B cell (primary cell): ENCODE measurements at regions not wholly inside any gene's neighbourhood (a gene's known extent, or its start where the extent isn't known, plus 50 kb on each side); places are given as distances from the start of the nearest gene placed in this dataset.
"Not testable (repeated sequence)": the region's sequence is repeated elsewhere in the genome, so short reads cannot be mapped to it uniquely, and the experiment has no call there.

Experiments
- ATAC-seq: fragments of 200-7000 bp; cut with Tn5 transposase; one replicate; pipeline ENCODE4 v1.10.0; 2021; ENCODE audit warnings: low read depth, mild to moderate bottlenecking, moderate number of reproducible peaks, moderate library complexity
- CTCF ChIA-PET: fragments of 350-600 bp; sonication (Branson Sonifier 250); formaldehyde crosslinking; loops from one replicate; lab custom pipeline; 2021; ENCODE audit warnings: antibody characterized with exemption, inconsistent platforms; lab: Charles Lee
- POLR2A ChIA-PET: fragments of 350-600 bp; sonication (Branson Sonifier 250); formaldehyde crosslinking; loops from one replicate; lab custom pipeline; 2021; ENCODE audit warnings: antibody characterized with exemption; lab: Charles Lee
- DNase-seq: peaks from one replicate; pipeline ENCODE4 v3.0.0; 2013
- H2AFZ ChIP-seq: 2 replicates; pipeline ENCODE4 v1.6.1; 2012; ENCODE audit warnings: mild to moderate bottlenecking, low read depth, low read length; ENCODE audit not compliant: insufficient read depth, poor library complexity, severe bottlenecking
- H3K27ac ChIP-seq, 2 donors: 1 replicate in 1 of 2; 2 replicates in 1 of 2; pipeline ENCODE4 v1.5.1; 2012 to 2013; ENCODE audit warnings: low read length in 2 of 2, mild to moderate bottlenecking in 2 of 2, moderate library complexity in 1 of 2
- H3K27me3 ChIP-seq, 4 experiments: fragments of 200-600 bp in 1 of 4; sonication (generic) in 1 of 4; replicated peaks in 1 of 4; 1 replicate in 2 of 4; 2 replicates in 2 of 4; pipeline versions ENCODE4 v1.6.1 to v1.7.0; 2013 to 2016; ENCODE audit warnings: low read length in 3 of 4, mild to moderate bottlenecking in 2 of 4, mixed read lengths in 1 of 4, moderate library complexity in 1 of 4; ENCODE audit not compliant: insufficient read depth in 4 of 4, control insufficient read depth in 3 of 4; ENCODE audit errors: control extremely low read depth in 1 of 4
- H3K36me3 ChIP-seq, 2 experiments: replicated peaks in 1 of 2; 1 replicate in 1 of 2; 2 replicates in 1 of 2; pipeline versions ENCODE4 v1.6.1 to v1.7.1; 2013; ENCODE audit warnings: low read length in 1 of 2; ENCODE audit not compliant: insufficient read depth in 2 of 2, control insufficient read depth in 1 of 2; ENCODE audit errors: control extremely low read depth in 1 of 2, extremely low read depth in 1 of 2
- H3K4me1 ChIP-seq, 2 donors: fragments of 200-600 bp in 1 of 2; sonication (generic) in 1 of 2; 1 replicate in 1 of 2; 2 replicates in 1 of 2; pipeline versions ENCODE4 v1.5.1 to v1.6.1; 2013 to 2017; ENCODE audit warnings: low read length in 2 of 2; ENCODE audit not compliant: control insufficient read depth in 2 of 2, insufficient read depth in 2 of 2
- H3K4me2 ChIP-seq: replicated peaks from 2 replicates; pipeline ENCODE3; 2012; ENCODE audit warnings: mild to moderate bottlenecking, low read depth, low read length; ENCODE audit not compliant: poor library complexity, severe bottlenecking
- H3K4me3 ChIP-seq, 5 experiments: fragments of 200-600 bp in 1 of 5; sonication (generic) in 1 of 5; 1 replicate in 3 of 5; 2 replicates in 2 of 5; pipeline versions ENCODE4 v1.5.1 to v1.7.0; 2011 to 2016; ENCODE audit warnings: low read length in 4 of 5, mild to moderate bottlenecking in 4 of 5, low read depth in 2 of 5, control low read depth in 1 of 5, moderate library complexity in 1 of 5; ENCODE audit not compliant: insufficient read depth in 1 of 5; ENCODE audit errors: control extremely low read depth in 1 of 5, extremely low read depth in 1 of 5
- H3K79me2 ChIP-seq: fragments of 200-600 bp; sonication (generic); one replicate; pipeline ENCODE4 v1.6.0; 2016; ENCODE audit warnings: low read length; ENCODE audit not compliant: control insufficient read depth, insufficient read depth
- H3K9ac ChIP-seq: fragments of 200-600 bp; sonication (generic); 2 replicates; pipeline ENCODE4 v1.6.1; 2017; ENCODE audit warnings: mild to moderate bottlenecking, low read length, moderate library complexity
- H3K9me3 ChIP-seq, 3 donors: one replicate each; pipeline versions ENCODE4 v1.6.1 to v1.7.1; 2013; ENCODE audit warnings: low read length in 2 of 3; ENCODE audit not compliant: control insufficient read depth in 2 of 3, insufficient read depth in 1 of 3; ENCODE audit errors: control extremely low read depth in 1 of 3
- H4K20me1 ChIP-seq: 2 replicates; pipeline ENCODE4 v1.6.0; 2012; ENCODE audit warnings: mild to moderate bottlenecking, low read length; ENCODE audit not compliant: insufficient read depth, control insufficient read depth, poor library complexity, severe bottlenecking
- H3K27ac Mint-ChIP-seq: one replicate; pipeline ENCODE4 v1.8.0; 2021; ENCODE audit warnings: mixed read lengths
- H3K27me3 Mint-ChIP-seq: one replicate; pipeline ENCODE4 v1.8.0; 2021; ENCODE audit warnings: mixed read lengths
- H3K4me1 Mint-ChIP-seq: one replicate; pipeline ENCODE4 v1.8.0; 2021; ENCODE audit warnings: mixed read lengths
- H3K4me3 Mint-ChIP-seq: one replicate; pipeline ENCODE4 v1.8.0; 2021; ENCODE audit warnings: mixed read lengths
- H3K9me3 Mint-ChIP-seq: one replicate; pipeline ENCODE4 v1.8.0; 2022; ENCODE audit warnings: mixed read lengths; ENCODE audit not compliant: insufficient read depth
- WGBS: methylation state at CpG from one replicate; pipeline ENCODE4 v1.1.5; 2013; ENCODE audit warnings: missing lambda C conversion rate; ENCODE audit not compliant: insufficient coverage; 5-methylcytosine and 5-hydroxymethylcytosine counted together
- intact Hi-C: fragments of 100-400 bp; cut with micrococcal nuclease; formaldehyde crosslinking; loops from one replicate; pipeline ENCODE4 v1.10.0; 2022

DNA sequence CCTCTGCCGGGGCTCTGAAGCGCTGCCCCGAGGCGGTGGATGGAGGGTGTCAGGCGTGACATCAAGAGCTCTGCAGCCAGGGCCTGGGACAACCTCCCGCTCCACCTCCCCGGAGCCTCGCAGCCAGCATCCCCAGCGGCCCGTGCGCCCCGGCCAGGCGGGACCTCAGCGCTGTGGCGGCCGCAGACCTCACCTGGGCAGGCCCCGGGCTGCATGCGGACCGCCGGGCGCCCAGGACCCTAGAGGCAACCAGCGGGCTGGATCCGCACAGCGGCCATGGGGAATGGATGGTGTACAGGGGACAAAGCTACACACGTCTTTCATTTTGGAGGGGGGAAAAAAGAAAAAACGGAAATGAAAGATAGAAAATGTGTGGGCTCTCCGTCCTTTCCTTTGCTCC is 987.5 kb downstream of the TUBA3C start:
- H3K9ac ChIP-seq, H3K4me1 Mint-ChIP-seq, H3K4me3 ChIP-seq, H3K36me3 ChIP-seq, H3K4me1 ChIP-seq, H2AFZ ChIP-seq, CTCF ChIA-PET, H3K4me2 ChIP-seq, H3K79me2 ChIP-seq, ATAC-seq, DNase-seq, H3K27ac Mint-ChIP-seq, H3K27ac ChIP-seq, H3K27me3 Mint-ChIP-seq, H4K20me1 ChIP-seq, H3K4me3 Mint-ChIP-seq, H3K9me3 Mint-ChIP-seq, H3K27me3 ChIP-seq, POLR2A ChIA-PET, intact Hi-C loops: not testable (repeated sequence)
- 100% methylated on average over 2 of the region's 27 CpGs for WGBS
- H3K9me3 ChIP-seq, result peaks cover 0 to 14% (median 0%) of the 10 kb centered on the region in 3 donors
